ENCODE measurements at regions not wholly inside any gene's neighbourhood (a gene's known extent, or its start where the extent isn't known, plus 50 kb on each side); places are given as distances from the start of the nearest gene placed in this dataset.

DNA sequence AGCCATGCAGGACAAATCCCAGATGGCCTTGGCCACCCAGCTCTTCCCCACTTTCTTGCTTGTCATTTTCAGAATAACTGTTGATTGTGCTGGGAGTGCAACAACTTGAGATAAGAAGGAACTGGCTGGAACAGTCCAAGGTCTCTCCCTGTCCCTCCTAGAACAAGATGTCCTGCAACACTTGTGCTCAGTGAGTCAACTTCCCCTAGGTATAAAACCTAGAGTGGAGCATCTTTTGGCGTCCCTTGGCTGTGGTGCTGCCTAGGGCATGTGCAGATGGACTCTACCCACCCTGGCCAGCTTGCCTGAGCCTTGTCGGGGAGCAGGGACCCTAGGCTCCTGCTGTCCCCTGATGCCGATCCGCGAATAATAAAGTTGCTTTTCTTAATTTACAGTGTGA is 50.7 kb upstream of the SLC22A11 start:
- Histone ChIP-seq H3K14ac (replicated peaks; ENCODE audit: low read depth, low read length) (no peak overlapping the region), H3K79me1 (ENCODE audit: low read depth in 1 of 2, low read length in 2 of 2) (no peaks in the 10 kb centered on the region), H3K27me3 (ENCODE audit: control insufficient read depth, insufficient read depth, low read length) (peaks cover 37% of the 10 kb centered on the region), H3K23ac (ENCODE audit: low read depth, low read length) (no peak overlapping the region), H2BK20ac (ENCODE audit: low read depth, low read length) (no peak overlapping the region), H3K9me3 (ENCODE audit: control insufficient read depth, insufficient read depth, low read length) (peaks cover 7% of the 10 kb centered on the region), H3K9ac (ENCODE audit: low read depth, low read length) (no peak overlapping the region), H4K5ac (ENCODE audit: low read depth, low read length) (no peak overlapping the region), H2BK120ac (ENCODE audit: low read depth, low read length) (no peak overlapping the region), H3K36me3 (ENCODE audit: control insufficient read depth, insufficient read depth, low read length) (no peaks in the 10 kb centered on the region), H2AK9ac (replicated peaks; ENCODE audit: low read depth, low read length, poor library complexity) (no peak overlapping the region), H3K4me2 (ENCODE audit: low read depth, low read length) (no peak overlapping the region), H2AFZ (replicated peaks; ENCODE audit: low read length, poor library complexity) (no peak overlapping the region), H3K27ac (ENCODE audit: insufficient read depth, low read length) (no peak overlapping the region), H2AK5ac (ENCODE audit: low read depth, low read length) (no peak overlapping the region), H2BK5ac (ENCODE audit: low read depth, low read length, poor library complexity, severe bottlenecking) (no peak overlapping the region), H3K56ac (ENCODE audit: extremely low read depth, insufficient read depth, low read length) (no peak overlapping the region), H3K4ac (ENCODE audit: low read depth, low read length) (no peak overlapping the region), H2BK15ac (ENCODE audit: low read depth, low read length) (no peak overlapping the region), H3K4me1 (ENCODE audit: control insufficient read depth, insufficient read depth, low read length) (no peaks in the 10 kb centered on the region), H3K4me3 (ENCODE audit: insufficient read depth, low read depth, low read length) (no peak overlapping the region), H4K91ac (ENCODE audit: insufficient read depth, low read depth, low read length) (no peak overlapping the region), H3K18ac (ENCODE audit: low read depth, low read length) (no peak overlapping the region), H4K8ac (ENCODE audit: low read depth in 2 of 2, low read length in 2 of 2) (no peak overlapping the region), H4K20me1 (ENCODE audit: insufficient read depth, low read length) (no peaks in the 10 kb centered on the region), H3K9me1 (ENCODE audit: insufficient read depth, low read length) (no peaks in the 10 kb centered on the region)
- in situ Hi-C loops (cut with MboI; ENCODE audit: low sequenced_read_pairs) = no loop called here
- intact Hi-C loops (cut with micrococcal nuclease) = no loop called here
- CTCF ChIA-PET = no interaction called here
- TF ChIP-seq MXI1 (IDR thresholded peaks at IDR 0.05; ENCODE audit: borderline replicate concordance, low read depth, low read length) (no peak), BHLHE40 (IDR thresholded peaks at IDR 0.05; ENCODE audit: low read depth, low read length) (no peak), CTCF (conservative IDR thresholded peaks at IDR 0.05; ENCODE audit: low read depth, low read length) (no peak), SMC3 (IDR thresholded peaks at IDR 0.05; ENCODE audit: low read depth, low read length) (no peak), CHD1 (IDR thresholded peaks at IDR 0.05; ENCODE audit: low read depth, low read length) (no peak), MAFK (IDR thresholded peaks at IDR 0.05; ENCODE audit: low read depth, low read length) (no peak), RCOR1 (IDR thresholded peaks at IDR 0.05; ENCODE audit: insufficient replicate concordance, low read length) (no peak), NFE2L2 (IDR thresholded peaks at IDR 0.05; ENCODE audit: low read depth, low read length) (no peak), POLR2A (IDR thresholded peaks at IDR 0.05; ENCODE audit: low read depth, low read length) (no peak), FOS (IDR thresholded peaks at IDR 0.05; ENCODE audit: low read depth, low read length) (no peak), RAD21 (IDR thresholded peaks at IDR 0.05; ENCODE audit: low read length) (no peak), USF2 (IDR thresholded peaks at IDR 0.05; ENCODE audit: low read depth, low read length) (no peak), RFX5 (IDR thresholded peaks at IDR 0.05; ENCODE audit: low read depth, low read length) (no peak), MAZ (IDR thresholded peaks at IDR 0.05; ENCODE audit: borderline replicate concordance, low read depth, low read length) (no peak), CEBPB (IDR thresholded peaks at IDR 0.05; ENCODE audit: low read depth, low read length) (no peak)
- TF ChIP-seq, protein P1, sequence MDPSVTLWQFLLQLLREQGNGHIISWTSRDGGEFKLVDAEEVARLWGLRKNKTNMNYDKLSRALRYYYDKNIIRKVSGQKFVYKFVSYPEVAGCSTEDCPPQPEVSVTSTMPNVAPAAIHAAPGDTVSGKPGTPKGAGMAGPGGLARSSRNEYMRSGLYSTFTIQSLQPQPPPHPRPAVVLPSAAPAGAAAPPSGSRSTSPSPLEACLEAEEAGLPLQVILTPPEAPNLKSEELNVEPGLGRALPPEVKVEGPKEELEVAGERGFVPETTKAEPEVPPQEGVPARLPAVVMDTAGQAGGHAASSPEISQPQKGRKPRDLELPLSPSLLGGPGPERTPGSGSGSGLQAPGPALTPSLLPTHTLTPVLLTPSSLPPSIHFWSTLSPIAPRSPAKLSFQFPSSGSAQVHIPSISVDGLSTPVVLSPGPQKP (IDR thresholded peaks at IDR 0.05; ENCODE audit: borderline replicate concordance, low read depth, low read length) = no peak
- dilution Hi-C loops (cut with HindIII; ENCODE audit: low sequenced_read_pairs, unreplicated experiment) = no loop called here
- whole genome bisulfite sequencing, 2 experiments (ENCODE audit: extremely low coverage in 2 of 2, insufficient read length in 1 of 2) = no CpG with 5 or more reads among the region's 5 CpGs
- POLR2A ChIA-PET (ENCODE audit: unreplicated experiment) = no interaction called here
- DNase-seq (no peak), ATAC-seq (ENCODE audit: low read depth) (no peak)
- BruUV-seq (replicated peaks) = no TSS peak
